HG03520 (cell line): ENCODE measurements at regions not wholly inside any gene's neighbourhood (a gene's known extent, or its start where the extent isn't known, plus 50 kb on each side); places are given as distances from the start of the nearest gene placed in this dataset.

Experiments
- ATAC-seq: cut with Tn5 transposase; IDR thresholded peaks from one replicate; pipeline ENCODE4 v1.9.1; 2021; ENCODE audit warnings: mild to moderate bottlenecking, moderate library complexity; ENCODE audit not compliant: unreplicated experiment

GRCh38 chr2:122451040-122451439, 695.6 kb downstream of the TSN start:
- ATAC-seq, result peak; percentile 48

DNA sequence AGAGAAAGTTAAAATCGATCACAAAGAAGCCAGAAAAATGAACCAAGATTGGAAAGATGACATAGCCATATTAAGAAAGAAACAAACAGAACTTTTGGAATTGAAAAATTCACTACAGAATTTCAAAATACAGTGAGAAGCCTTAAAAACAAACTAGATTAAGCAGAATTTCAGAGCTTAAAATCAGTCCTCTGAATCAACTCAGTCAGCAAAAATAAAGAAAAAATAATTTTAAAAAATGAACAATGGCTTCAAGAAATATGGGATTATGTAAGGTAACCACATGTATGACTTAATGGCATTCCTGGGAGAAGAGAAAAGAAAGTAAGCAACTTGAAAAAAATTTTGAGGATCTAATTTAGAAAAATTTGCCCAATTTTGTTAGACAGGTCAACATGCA, 696.2 kb downstream of the TSN start:
- no peak for ATAC-seq

DNA sequence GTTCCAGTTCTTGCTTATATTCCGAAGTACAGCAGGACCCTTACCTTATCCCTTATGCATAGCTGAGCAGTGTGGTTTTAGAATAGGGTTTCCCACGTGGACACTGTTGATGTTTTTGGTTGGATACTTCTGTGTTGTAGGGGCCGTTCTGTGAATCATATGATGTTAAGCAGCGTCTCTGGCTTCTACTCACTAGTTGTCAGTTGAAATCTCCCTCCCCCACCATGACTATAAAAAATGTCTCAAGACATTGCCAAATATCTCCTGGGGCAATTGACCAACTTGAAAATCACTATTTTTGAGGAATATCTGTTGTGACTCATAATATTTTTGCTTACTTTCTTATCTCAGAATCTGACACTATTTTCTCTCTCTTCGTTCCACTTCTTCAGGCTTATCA, 713.7 kb downstream of the TSN start:
- ATAC-seq, result no peak

GRCh38 chr2:122471753-122472152, 716.3 kb downstream of the TSN start:
- ATAC-seq, result no peak

DNA sequence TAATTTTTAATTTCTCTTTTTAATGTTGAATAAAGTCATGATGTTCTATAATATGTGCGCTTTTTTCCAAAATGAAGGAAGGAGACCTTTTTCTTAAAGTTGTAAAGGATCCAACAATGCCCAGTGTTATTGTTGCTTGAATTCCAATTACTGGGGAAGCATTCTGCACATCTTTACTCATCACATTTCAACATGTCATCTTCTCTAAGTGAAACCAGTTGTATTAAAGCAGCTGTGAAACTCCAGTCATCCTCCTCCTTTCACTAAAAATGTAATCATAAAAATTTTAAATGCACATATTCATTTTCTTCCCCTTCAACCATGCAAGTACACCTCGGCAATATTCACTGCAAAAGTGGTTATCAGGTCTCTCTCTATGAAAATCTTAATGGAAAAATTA, 722.7 kb downstream of the TSN start:
- ATAC-seq, result no peak

GRCh38 chr2:122478771-122479170, 723.3 kb downstream of the TSN start:
- no peak for ATAC-seq

DNA sequence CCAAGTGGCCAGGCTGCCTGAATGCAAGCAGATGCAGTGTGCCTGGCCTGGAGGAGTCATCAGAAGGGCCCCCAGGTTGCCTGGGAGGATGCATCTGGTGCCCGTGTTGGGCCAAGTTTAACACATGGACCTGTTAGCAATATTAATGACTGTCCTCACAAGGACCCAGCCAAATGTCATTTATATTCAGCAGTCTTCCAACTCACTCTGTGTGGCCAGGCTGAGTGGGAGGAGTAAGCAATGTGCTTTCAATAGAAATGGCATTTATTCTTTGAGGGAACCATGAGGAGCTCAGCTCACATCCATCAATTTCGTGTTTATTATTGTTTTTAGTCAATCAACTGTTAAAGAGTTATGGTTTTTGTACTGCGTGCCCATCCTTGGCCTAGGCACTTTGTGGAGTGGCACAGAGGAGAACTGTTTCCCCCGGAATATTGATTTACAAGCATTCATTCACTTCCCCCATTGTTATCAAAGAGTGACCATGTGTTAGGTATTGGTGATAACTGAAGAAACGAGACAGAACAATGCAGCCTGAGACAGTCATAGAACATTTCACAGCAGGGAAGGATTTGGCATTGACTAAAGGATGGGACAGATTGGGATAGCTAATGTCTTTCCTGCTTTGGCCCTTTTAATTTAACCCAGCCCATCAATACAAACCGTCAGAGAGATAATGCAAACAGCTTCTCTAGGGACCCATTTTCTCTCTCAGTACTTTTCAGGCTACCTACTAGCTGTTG, 725.2 kb downstream of the TSN start:
- ATAC-seq, result no peak

GRCh38 chr2:122481244-122481622, 725.8 kb downstream of the TSN start:
- ATAC-seq, result no peak

DNA sequence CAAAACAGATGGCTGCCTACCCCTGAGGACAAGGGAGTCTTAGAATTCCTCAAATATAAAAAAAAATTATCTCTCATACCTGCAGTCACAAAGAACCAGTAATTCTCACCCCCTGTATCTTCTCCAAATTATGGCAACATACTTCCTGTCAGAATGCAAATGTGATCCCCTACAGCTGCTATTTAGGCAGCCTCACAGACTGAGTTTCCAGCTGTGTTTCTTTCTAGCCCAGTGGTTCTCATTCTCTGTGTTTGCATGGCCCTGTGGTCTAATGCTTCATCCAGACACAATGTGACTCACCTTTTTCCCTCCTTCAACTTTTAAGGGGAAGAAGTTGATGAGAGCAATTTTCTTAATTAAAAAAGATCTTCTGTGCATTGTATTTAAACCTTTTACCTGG, 726.3 kb downstream of the TSN start:
- ATAC-seq, result no peak

GRCh38 chr2:122486086-122486485, 730.6 kb downstream of the TSN start:
- no peak for ATAC-seq

GRCh38 chr2:122486705-122487415, 731.4 kb downstream of the TSN start:
- no peak for ATAC-seq

DNA sequence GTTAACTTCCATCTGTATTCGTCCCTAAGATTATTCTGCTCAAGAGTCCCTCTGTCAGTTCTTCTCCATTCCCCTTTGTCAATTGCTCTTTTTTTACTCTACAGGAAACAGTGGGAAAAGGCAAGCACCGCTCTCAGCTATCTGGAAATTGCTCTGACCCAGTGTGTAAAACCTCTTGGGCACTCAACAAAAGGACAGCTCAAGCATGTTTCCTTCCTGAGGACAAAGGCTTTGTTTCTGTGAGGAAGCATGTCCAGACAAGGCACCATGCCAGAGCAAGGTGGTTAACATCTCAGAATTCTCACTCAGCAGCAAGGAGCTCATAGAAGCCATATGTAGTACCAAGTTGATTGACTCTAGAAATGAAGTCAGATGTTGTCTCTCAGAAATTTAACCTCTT, 735.6 kb downstream of the TSN start:
- no peak for ATAC-seq

- ATAC-seq, result no peak
These were observed 745.1 kb downstream of the TSN start for GRCh38 chr2:122500316-122501105.

DNA sequence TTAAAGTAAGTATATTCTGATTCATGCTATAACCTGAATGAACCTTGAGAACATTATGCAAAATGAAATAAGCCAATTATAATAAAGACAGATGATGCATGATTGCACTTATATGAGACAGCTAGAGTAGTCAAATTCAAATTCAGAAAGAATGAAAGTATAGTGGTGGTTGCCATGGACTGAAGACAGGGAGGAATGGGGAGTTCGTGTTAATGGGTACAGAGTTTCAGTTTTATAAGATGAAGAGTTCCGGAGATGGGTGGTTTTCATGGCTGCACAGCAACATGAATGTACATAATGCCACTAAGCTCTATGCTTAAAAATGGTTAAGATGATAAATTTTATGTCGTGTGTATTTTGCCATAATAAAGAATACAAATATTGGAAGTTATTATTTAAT, 751.2 kb downstream of the TSN start:
- ATAC-seq, result no peak

GRCh38 chr2:122507261-122507660, 751.8 kb downstream of the TSN start:
- no peak for ATAC-seq

GRCh38 chr2:122512091-122512490, 756.6 kb downstream of the TSN start:
- ATAC-seq, result no peak

DNA sequence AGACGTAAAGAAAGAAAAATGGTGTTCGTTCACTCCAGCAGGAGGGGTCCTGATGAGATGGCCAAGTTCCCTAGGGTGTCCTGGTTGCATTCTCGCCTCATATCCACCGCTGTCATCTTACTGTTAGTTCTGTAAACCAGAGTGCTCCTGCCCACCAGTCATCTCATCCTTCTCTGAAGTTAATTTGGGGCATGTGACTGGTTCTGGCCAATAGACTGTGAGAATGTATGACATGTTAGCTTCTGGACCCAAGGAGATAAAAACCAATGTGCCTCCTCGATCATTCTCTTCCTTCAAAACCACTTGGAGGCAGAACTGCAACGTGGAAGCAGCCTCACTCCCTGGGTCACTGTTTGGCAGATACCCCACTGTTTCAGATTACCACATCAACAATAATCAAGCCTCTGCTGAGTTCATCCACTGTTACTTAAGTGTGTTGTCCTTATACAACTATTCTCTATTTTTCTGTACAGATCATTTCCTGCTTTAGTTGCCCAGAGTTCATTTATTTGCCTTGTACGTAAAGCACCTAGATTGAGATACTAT, 759.1 kb downstream of the TSN start:
- no peak for ATAC-seq

DNA sequence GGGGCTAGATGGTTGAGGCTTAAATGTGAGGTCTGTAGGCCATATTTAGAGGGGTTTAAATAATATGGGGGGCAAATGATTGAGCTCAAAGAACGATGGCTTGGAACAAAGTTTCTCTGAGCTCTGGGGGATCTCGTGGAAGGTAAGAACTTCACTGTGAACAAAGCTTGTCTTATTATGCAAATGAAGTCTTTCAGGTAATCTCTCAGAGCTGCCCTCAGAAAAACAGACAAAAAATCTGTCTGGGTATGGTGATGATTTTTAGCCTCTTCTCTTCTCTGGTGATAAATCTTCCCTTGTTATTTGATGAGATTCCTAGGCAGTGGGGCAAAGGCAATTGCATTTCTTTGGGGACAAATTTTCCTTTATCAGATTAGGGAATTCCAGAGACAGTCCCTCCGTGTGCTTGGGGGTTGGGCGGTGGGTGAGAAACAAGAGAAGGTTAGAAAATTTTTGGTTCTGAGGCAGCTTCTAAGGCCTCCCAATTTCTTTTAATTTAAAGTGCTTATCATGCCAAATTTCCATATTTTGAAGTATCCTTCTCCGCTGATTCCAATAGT, 760.4 kb downstream of the TSN start:
- no peak for ATAC-seq

- ATAC-seq, result no peak
These were observed 761.3 kb downstream of the TSN start for GRCh38 chr2:122516775-122517174.

GRCh38 chr2:122519366-122519765, 763.9 kb downstream of the TSN start:
- no peak for ATAC-seq
